HEK293T (cell line): ENCODE measurements at regions not wholly inside any gene's neighbourhood (a gene's known extent, or its start where the extent isn't known, plus 50 kb on each side); places are given as distances from the start of the nearest gene placed in this dataset.

ENCODE experiments used
- ARNT ChIP-seq: fragments of 450-650 bp; IDR thresholded peaks from 2 replicates; pipeline ENCODE4 v1.6.1; 2017; ENCODE audit warnings: mild to moderate bottlenecking
- FOXM1 ChIP-seq: fragments of 450-650 bp; IDR thresholded peaks from 2 replicates; pipeline ENCODE4 v1.6.1; 2017; ENCODE audit warnings: mild to moderate bottlenecking, borderline replicate concordance
- HDGF ChIP-seq: fragments of 450-650 bp; IDR thresholded peaks from 2 replicates; pipeline ENCODE4 v1.6.1; 2017; ENCODE audit warnings: antibody characterized with exemption, borderline replicate concordance
- LEF1 ChIP-seq: fragments of 450-650 bp; IDR thresholded peaks from 2 replicates; pipeline ENCODE4 v1.6.1; 2017; ENCODE audit warnings: mild to moderate bottlenecking, borderline replicate concordance
- TARDBP ChIP-seq: fragments of 450-650 bp; IDR thresholded peaks from 2 replicates; pipeline ENCODE4 v1.6.1; 2016

GRCh38 chr2:8312221-8312620 is 369.6 kb upstream of the ID2 start:
- TF ChIP-seq ARNT (no peak), FOXM1 (no peak), TARDBP (no peak), LEF1 (no peak), HDGF (no peak)
